GM23338 (cell line): ENCODE measurements at regions not wholly inside any gene's neighbourhood (a gene's known extent, or its start where the extent isn't known, plus 50 kb on each side); places are given as distances from the start of the nearest gene placed in this dataset.

Source experiments
- ATAC-seq: fragments of 200-7000 bp; cut with Tn5 transposase; 3 replicates; pipeline ENCODE4 v1.9.1; 2020
- DNase-seq: peaks from one replicate; pipeline ENCODE4 v3.0.0-alpha.2; 2015; ENCODE audit warnings: low spot score
- H2AFZ ChIP-seq: fragments of 200-600 bp; sonication (generic); 2 replicates; pipeline ENCODE4 v1.8.0; 2016; ENCODE audit warnings: antibody characterized with exemption, mild to moderate bottlenecking, moderate library complexity
- H3F3A ChIP-seq: fragments of 200-600 bp; sonication (generic); replicated peaks from 2 replicates; pipeline ENCODE4 v1.8.0; 2017; ENCODE audit warnings: antibody characterized with exemption, mixed run types, low read depth
- H3K27ac ChIP-seq: fragments of 200-600 bp; sonication (generic); 2 replicates; pipeline ENCODE4 v1.6.1; 2016; ENCODE audit warnings: low read depth
- H3K27me3 ChIP-seq: fragments of 200-600 bp; sonication (generic); 2 replicates; pipeline ENCODE4 v1.8.0; 2016; ENCODE audit warnings: mild to moderate bottlenecking, mixed run types, moderate library complexity; ENCODE audit not compliant: insufficient read depth
- H3K36me3 ChIP-seq: fragments of 200-600 bp; sonication (generic); 2 replicates; pipeline ENCODE4 v1.8.0; 2016; ENCODE audit warnings: mild to moderate bottlenecking; ENCODE audit not compliant: insufficient read depth
- H3K4me1 ChIP-seq: fragments of 200-600 bp; sonication (generic); 2 replicates; pipeline ENCODE4 v1.8.0; 2016; ENCODE audit warnings: mild to moderate bottlenecking, moderate library complexity; ENCODE audit not compliant: insufficient read depth
- H3K4me2 ChIP-seq: fragments of 200-600 bp; sonication (generic); 2 replicates; pipeline ENCODE4 v1.7.1; 2017; ENCODE audit warnings: mixed run types
- H3K4me3 ChIP-seq: fragments of 200-600 bp; sonication (generic); 2 replicates; pipeline ENCODE4 v1.6.1; 2016; ENCODE audit warnings: mixed run types
- H3K79me2 ChIP-seq: fragments of 200-600 bp; sonication (generic); replicated peaks from 2 replicates; pipeline ENCODE4 v1.8.0; 2017; ENCODE audit warnings: mild to moderate bottlenecking; ENCODE audit not compliant: insufficient read depth
- H3K9me2 ChIP-seq: fragments of 200-600 bp; sonication (generic); 2 replicates; pipeline ENCODE4 v1.8.0; 2017; ENCODE audit not compliant: insufficient read depth
- H4K20me1 ChIP-seq: fragments of 200-600 bp; sonication (generic); replicated peaks from 2 replicates; pipeline ENCODE4 v1.8.0; 2017; ENCODE audit warnings: mild to moderate bottlenecking; ENCODE audit not compliant: insufficient read depth
- H3K27ac Mint-ChIP-seq: 2 replicates; pipeline ENCODE4 v1.8.0; 2020; ENCODE audit warnings: inconsistent platforms, mild to moderate bottlenecking, moderate library complexity, mixed read lengths
- H3K27me3 Mint-ChIP-seq: 3 replicates; pipeline ENCODE4 v1.8.0; 2022; ENCODE audit warnings: low read depth, mild to moderate bottlenecking, moderate library complexity, mixed read lengths, inconsistent platforms; ENCODE audit not compliant: insufficient read depth, poor library complexity
- H3K36me3 Mint-ChIP-seq: 3 replicates; pipeline ENCODE4 v1.8.0; 2021; ENCODE audit warnings: low read depth, mild to moderate bottlenecking, inconsistent platforms, moderate library complexity, mixed read lengths
- H3K4me1 Mint-ChIP-seq: 3 replicates; pipeline ENCODE4 v1.8.0; 2020; ENCODE audit warnings: mild to moderate bottlenecking, inconsistent platforms, mixed read lengths
- H3K4me3 Mint-ChIP-seq: 3 replicates; pipeline ENCODE4 v1.8.0; 2021; ENCODE audit warnings: moderate library complexity, mild to moderate bottlenecking, inconsistent platforms, mixed read lengths
- H3K9me3 Mint-ChIP-seq: 3 replicates; pipeline ENCODE4 v1.8.0; 2020; ENCODE audit warnings: moderate library complexity, mild to moderate bottlenecking, inconsistent platforms, mixed read lengths
- CREB1 ChIP-seq: fragments of 250-450 bp; sonication (Bioruptor Pico); IDR thresholded peaks from 2 replicates; pipeline ENCODE4 v1.5.0; 2020; ENCODE audit warnings: low read depth, mild to moderate bottlenecking, moderate library complexity
- ETS1 ChIP-seq: IDR thresholded peaks from 2 replicates; pipeline ENCODE4 v1.6.1; 2016; ENCODE audit warnings: antibody characterized with exemption
- EZH2 ChIP-seq: fragments of 200-600 bp; sonication (generic); IDR thresholded peaks from one replicate; pipeline ENCODE4 v1.8.0; 2017; ENCODE audit warnings: antibody characterized with exemption, mild to moderate bottlenecking, low read depth; ENCODE audit not compliant: unreplicated experiment
- EZH2phosphoT487 ChIP-seq: fragments of 200-600 bp; sonication (generic); IDR thresholded peaks from one replicate; pipeline ENCODE4 v1.8.1; 2018; ENCODE audit warnings: antibody characterized with exemption; ENCODE audit not compliant: unreplicated experiment
- JUNB ChIP-seq: IDR thresholded peaks from one replicate; pipeline ENCODE4 v1.6.1; 2016; ENCODE audit warnings: antibody characterized with exemption; ENCODE audit not compliant: unreplicated experiment
- POLR2AphosphoS5 ChIP-seq: IDR thresholded peaks from 2 replicates; pipeline ENCODE4 v1.6.1; 2016; ENCODE audit warnings: antibody characterized with exemption, low read depth
- REST ChIP-seq: IDR thresholded peaks from one replicate; pipeline ENCODE4 v1.6.1; 2018; ENCODE audit warnings: antibody characterized with exemption; ENCODE audit not compliant: unreplicated experiment
- STAT1 ChIP-seq: IDR thresholded peaks from one replicate; pipeline ENCODE4 v1.6.1; 2016; ENCODE audit warnings: antibody characterized with exemption; ENCODE audit not compliant: unreplicated experiment
- ZNF114 ChIP-seq: fragments of 250-450 bp; sonication (Bioruptor Pico); IDR thresholded peaks from 2 replicates; pipeline ENCODE4 v1.5.0; 2020; ENCODE audit warnings: mild to moderate bottlenecking, moderate library complexity
- ZNF331 ChIP-seq: fragments of 250-450 bp; sonication (Bioruptor Pico); IDR thresholded peaks from 2 replicates; pipeline ENCODE4 v1.5.0; 2020; ENCODE audit warnings: low read depth, mild to moderate bottlenecking, moderate library complexity
- ZNF462 ChIP-seq: fragments of 250-450 bp; sonication (Bioruptor Pico); IDR thresholded peaks from 2 replicates; pipeline ENCODE4 v1.5.0; 2020; ENCODE audit warnings: mild to moderate bottlenecking, moderate library complexity
- TF ChIP-seq, protein P1 (sequence below), 2 experiments: fragments of 200-600 bp in 1 of 2; sonication (generic) in 1 of 2; conservative IDR thresholded peaks; 2 replicates each; pipeline versions ENCODE4 v1.5.1 to v1.6.1; 2016 to 2017; ENCODE audit warnings: antibody characterized with exemption in 2 of 2, low read depth in 2 of 2, mild to moderate bottlenecking in 2 of 2, moderate library complexity in 1 of 2

DNA sequence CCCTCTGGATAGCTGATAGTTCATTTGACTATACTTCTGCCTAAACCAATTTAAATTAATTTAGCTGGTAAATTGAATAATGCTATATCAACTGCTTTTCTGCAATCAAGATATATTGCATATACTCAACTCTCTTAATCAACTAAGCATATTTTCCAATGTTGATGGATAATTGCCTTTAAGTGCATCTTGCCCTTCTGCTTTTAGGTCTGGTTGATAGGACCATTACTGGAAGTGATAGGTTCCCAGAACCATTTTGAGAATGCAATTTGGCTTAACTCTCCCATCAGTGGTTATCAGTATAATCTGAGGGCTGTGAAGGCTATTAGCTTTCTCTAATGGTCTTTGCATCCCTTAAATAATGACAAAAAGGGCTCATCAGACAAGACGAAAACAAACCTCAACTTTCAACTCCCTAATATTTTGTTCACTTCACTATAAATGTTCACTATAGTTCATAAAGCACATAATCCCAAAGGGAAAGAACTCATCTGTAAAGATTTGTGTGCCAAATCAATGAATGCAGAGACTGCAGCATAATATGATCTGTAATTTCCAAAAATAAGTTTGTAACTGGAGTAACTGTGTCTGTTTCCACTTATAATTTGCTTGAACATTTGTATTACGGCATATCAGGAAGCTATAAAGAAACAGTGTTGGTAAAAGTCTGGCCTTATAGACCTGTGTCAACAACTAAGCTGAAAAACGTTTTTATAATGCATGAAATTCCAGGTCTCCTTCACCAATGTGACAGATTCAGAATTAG is 273.6 kb downstream of the FBXO8 start:
- Mint-ChIP-seq H3K27me3 (peaks cover 2% of the 10 kb centered on the region), H3K9me3 (no peaks in the 10 kb centered on the region), H3K4me3 (no peak overlapping the region), H3K36me3 (no peaks in the 10 kb centered on the region), H3K27ac (no peak overlapping the region), H3K4me1 (0 out of 3 replicates have a peak, but pooled peaks cover 3% of the 10 kb centered on the region)
- no peaks in the 10 kb centered on the region for H3K27me3 ChIP-seq
- no peaks in the 10 kb centered on the region for H4K20me1 ChIP-seq
- H3K9me2 ChIP-seq, result no peaks in the 10 kb centered on the region
- DNase-seq (no peak), ATAC-seq (no peak)
- H3K4me3 ChIP-seq, result no peak overlapping the region
- H2AFZ ChIP-seq, result no peak overlapping the region
- H3K4me2 ChIP-seq, result no peak overlapping the region
- H3K27ac ChIP-seq, result no peak overlapping the region
- no peaks in the 10 kb centered on the region for H3K79me2 ChIP-seq
- H3F3A ChIP-seq, result no peaks in the 10 kb centered on the region
- H3K36me3 ChIP-seq, result no peaks in the 10 kb centered on the region
- no peak for TF ChIP-seq ZNF331
- TF ChIP-seq POLR2AphosphoS5, result no peak
- no peak for TF ChIP-seq JUNB
- no peak for TF ChIP-seq EZH2phosphoT487
- no peak for TF ChIP-seq CREB1
- TF ChIP-seq ZNF462, result no peak
- TF ChIP-seq ETS1, result no peak
- TF ChIP-seq, protein P1, sequence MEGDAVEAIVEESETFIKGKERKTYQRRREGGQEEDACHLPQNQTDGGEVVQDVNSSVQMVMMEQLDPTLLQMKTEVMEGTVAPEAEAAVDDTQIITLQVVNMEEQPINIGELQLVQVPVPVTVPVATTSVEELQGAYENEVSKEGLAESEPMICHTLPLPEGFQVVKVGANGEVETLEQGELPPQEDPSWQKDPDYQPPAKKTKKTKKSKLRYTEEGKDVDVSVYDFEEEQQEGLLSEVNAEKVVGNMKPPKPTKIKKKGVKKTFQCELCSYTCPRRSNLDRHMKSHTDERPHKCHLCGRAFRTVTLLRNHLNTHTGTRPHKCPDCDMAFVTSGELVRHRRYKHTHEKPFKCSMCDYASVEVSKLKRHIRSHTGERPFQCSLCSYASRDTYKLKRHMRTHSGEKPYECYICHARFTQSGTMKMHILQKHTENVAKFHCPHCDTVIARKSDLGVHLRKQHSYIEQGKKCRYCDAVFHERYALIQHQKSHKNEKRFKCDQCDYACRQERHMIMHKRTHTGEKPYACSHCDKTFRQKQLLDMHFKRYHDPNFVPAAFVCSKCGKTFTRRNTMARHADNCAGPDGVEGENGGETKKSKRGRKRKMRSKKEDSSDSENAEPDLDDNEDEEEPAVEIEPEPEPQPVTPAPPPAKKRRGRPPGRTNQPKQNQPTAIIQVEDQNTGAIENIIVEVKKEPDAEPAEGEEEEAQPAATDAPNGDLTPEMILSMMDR (conservative IDR thresholded peaks at IDR 0.05; ENCODE audit: low read depth in 2 of 2), result no peak
- TF ChIP-seq ZNF114, result no peak
- no peak for TF ChIP-seq STAT1
- TF ChIP-seq REST, result no peak
- TF ChIP-seq EZH2, result no peak
- H3K4me1 ChIP-seq, result no peaks in the 10 kb centered on the region
